ENCODE measurements at regions not wholly inside any gene's neighbourhood (a gene's known extent, or its start where the extent isn't known, plus 50 kb on each side); places are given as distances from the start of the nearest gene placed in this dataset.
"Not testable (repeated sequence)": the region's sequence is repeated elsewhere in the genome, so short reads cannot be mapped to it uniquely, and the experiment has no call there.

DNA sequence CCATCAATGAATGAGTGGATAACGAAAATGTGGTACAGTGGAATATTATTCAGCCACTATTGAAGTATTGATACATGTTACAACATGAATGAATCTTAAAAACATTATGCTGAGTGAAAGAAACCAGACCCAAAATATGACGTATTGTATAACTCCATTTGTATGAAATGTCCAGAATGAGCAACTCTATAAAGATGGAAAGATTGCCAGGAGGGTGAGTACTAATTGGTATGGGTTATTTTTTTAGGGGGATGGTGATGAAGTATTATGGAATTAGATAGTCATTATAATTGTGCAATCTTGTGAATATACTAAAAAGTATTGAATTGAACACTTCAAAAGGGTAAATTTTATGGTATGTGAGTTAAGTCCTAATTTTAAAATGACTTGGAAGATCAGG is 278.6 kb downstream of the SIPA1L2 start:
- no peak for TF ChIP-seq ZFX (IDR thresholded peaks at IDR 0.05; ENCODE audit: borderline replicate concordance)
- TF ChIP-seq, protein P1, sequence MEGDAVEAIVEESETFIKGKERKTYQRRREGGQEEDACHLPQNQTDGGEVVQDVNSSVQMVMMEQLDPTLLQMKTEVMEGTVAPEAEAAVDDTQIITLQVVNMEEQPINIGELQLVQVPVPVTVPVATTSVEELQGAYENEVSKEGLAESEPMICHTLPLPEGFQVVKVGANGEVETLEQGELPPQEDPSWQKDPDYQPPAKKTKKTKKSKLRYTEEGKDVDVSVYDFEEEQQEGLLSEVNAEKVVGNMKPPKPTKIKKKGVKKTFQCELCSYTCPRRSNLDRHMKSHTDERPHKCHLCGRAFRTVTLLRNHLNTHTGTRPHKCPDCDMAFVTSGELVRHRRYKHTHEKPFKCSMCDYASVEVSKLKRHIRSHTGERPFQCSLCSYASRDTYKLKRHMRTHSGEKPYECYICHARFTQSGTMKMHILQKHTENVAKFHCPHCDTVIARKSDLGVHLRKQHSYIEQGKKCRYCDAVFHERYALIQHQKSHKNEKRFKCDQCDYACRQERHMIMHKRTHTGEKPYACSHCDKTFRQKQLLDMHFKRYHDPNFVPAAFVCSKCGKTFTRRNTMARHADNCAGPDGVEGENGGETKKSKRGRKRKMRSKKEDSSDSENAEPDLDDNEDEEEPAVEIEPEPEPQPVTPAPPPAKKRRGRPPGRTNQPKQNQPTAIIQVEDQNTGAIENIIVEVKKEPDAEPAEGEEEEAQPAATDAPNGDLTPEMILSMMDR (IDR thresholded peaks at IDR 0.05), result no peak
- no peak overlapping the region for H3K27ac ChIP-seq

DNA sequence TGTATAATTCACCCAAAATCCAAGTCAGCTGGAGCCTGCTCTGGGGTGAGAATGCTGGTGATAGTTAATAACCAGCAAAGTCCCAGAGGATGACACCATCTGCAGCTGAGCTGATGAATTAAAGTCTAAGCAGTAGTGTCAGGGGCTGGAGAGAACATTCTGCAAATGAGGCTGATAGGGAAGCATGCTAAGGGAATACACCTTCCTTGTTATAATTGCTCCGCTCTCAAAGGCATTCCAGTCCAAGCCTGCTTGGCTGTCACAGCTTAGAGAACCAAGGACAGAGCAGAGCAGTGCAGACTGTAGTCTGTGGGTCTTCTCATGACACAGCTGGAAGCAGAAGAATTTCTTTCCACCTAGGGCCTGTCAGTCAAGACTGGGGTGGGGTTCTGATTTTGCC is 283.1 kb downstream of the SIPA1L2 start:
- no peak overlapping the region for H3K27ac ChIP-seq
- TF ChIP-seq, protein P1 (IDR thresholded peaks at IDR 0.05), result no peak
- no peak for TF ChIP-seq ZFX (IDR thresholded peaks at IDR 0.05; ENCODE audit: borderline replicate concordance)

DNA sequence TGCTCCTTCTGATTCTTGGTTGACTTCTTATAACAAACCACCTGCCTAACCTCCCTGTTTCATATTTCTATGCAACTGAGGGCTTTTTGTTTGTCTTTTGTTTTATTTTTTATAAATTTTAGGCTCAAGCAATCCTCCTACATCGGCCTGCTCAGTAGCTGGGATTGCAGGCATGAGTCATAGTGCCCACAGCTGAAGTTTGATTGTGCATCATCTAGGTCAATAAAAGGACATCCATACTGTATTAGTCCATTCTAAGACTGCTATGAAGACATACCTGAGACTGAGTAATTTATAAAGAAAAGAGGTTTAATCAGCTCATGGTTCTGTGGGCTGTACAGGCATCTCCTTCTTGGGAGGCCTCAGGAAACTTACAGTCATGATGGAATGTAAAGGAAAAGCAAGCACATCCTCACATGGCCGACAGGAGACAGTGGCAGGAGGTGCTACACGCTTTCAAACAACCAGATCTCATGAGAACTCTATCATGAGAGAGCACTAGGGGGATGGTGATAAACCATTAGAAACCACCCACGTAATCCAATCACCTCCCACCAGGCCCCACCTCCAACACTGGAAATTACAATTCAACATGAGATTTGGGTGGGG is 285.0 kb downstream of the SIPA1L2 start:
- TF ChIP-seq, protein P1 (IDR thresholded peaks at IDR 0.05), result no peak
- no peak for TF ChIP-seq ZFX (IDR thresholded peaks at IDR 0.05; ENCODE audit: borderline replicate concordance)
- H3K27ac ChIP-seq, result no peak overlapping the region

DNA sequence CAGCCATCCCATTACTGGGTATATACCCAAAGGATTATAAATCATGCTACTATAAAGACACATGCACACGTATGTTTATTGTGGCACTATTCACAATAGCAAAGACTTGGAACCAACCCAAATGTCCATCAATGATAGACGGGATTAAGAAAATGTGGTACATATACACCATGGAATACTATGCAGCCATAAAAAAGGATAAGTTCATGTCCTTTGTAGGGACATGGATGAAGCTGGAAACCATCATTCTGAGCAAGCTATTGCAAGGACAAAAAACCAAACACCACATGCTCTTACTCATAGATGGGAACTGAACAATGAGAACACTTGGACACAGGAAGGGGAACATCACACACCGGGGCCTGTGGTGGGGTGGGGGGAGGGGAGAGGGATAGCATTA is 285.7 kb downstream of the SIPA1L2 start:
- not testable (repeated sequence) for H3K27ac ChIP-seq

DNA sequence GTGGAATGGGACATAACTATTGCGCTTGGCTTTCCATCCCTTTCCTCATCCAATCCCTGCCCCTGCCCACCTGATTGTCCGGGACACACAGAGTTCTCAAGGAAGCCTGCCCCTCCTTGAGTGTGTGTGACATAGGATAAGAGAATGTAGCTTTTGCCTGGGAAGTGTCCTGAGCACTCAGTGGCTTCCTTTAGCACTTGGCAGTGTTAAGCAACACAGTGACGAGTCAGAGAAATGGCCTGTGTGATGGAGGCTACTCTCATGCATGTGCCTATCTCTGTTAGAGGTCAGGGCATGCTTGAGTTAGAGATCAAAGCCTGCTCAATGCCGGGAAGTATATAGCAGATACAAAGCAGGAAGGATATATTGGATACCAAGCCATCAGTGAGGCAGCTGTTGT is 289.5 kb downstream of the SIPA1L2 start:
- H3K27ac ChIP-seq, result no peak overlapping the region
- no peak for TF ChIP-seq ZFX (IDR thresholded peaks at IDR 0.05; ENCODE audit: borderline replicate concordance)

DNA sequence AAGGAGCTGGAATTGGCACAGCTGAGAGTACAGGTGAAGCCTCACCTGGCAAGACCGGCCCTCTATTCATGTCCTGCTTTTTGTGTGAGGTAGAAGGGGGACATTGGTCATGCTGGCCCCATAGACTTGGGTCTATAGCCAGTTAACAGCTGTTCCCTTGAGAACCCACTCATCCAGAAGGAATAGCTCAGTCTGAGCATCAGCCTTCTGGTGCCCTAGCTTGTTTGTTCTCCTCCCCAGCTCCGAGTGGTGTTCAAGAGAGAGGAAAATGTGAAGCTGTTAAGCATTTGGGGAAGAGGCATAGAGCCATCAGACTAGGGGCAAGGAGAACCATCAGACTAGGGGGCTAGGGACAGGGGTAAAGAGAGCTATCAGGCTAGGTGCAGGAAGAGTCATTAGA is 290.9 kb downstream of the SIPA1L2 start:
- no peak overlapping the region for H3K27ac ChIP-seq
- TF ChIP-seq, protein P1 (IDR thresholded peaks at IDR 0.05), result no peak
- TF ChIP-seq ZFX (IDR thresholded peaks at IDR 0.05; ENCODE audit: borderline replicate concordance), result no peak

DNA sequence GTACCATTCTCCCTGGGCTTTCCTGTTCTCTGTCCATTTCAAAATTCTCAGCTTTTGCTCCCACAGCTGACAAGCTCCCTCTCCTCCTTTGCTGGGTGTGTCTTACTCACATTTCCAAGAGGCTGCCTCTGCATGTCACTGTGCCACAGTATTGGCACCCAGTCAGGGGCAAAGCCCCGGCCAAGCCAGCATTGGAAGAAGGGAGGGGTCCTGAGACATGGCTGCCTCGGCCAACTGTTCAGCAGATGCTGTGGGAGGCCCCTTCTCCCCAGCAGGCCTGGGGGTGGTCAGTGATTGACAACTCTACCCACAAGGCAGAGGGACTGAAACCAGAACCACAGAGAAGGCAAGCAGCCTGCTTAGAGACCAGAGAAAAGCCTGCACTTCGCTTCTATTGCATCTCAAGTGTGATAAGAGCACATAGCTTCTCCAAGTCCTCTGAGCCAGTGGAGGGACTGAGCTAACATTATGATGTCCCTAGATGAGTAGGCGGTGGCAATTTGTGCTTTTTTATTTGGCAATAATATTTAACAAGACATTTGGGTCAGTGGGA is 294.1 kb downstream of the SIPA1L2 start:
- H3K27ac ChIP-seq, result no peak overlapping the region
- no peak for TF ChIP-seq ZFX (IDR thresholded peaks at IDR 0.05; ENCODE audit: borderline replicate concordance)
- TF ChIP-seq, protein P1 (IDR thresholded peaks at IDR 0.05), result no peak

DNA sequence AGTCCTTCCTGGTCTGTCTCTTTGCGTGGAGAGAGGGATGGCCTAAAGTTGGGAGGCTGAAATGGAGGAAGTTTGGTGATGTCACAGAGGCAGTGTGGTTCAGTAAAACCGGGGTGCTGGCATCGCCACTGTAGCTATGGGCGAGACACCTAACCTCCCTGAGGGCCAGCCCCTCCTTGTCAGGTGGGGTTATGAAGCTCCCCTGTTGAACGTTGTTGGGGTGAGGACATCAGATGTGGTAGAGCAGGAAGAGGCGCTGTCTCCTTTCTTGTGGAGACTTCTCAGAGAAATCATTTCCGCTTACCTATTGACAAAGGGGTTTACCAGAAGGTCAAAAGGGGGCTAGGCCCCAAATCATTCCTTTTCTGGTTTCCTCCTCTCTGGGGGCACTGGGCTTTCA is 294.7 kb downstream of the SIPA1L2 start:
- TF ChIP-seq, protein P1 (IDR thresholded peaks at IDR 0.05), result no peak
- no peak for TF ChIP-seq ZFX (IDR thresholded peaks at IDR 0.05; ENCODE audit: borderline replicate concordance)
- no peak overlapping the region for H3K27ac ChIP-seq

Measured in 22Rv1 (cell line).